ENCODE measurements at regions not wholly inside any gene's neighbourhood (a gene's known extent, or its start where the extent isn't known, plus 50 kb on each side); places are given as distances from the start of the nearest gene placed in this dataset.

- no peak for DNase-seq (ENCODE audit: low spot score)
- Histone ChIP-seq H3K9ac (no peak overlapping the region), H3K4me3 (no peak overlapping the region), H3K4me2 (no peak overlapping the region), H3K36me3 (no peaks in the 10 kb centered on the region), H3F3A (ENCODE audit: low read depth) (no peaks in the 10 kb centered on the region), H3K27ac (no peak overlapping the region), H2AFZ (replicated peaks) (no peak overlapping the region), H4K20me1 (ENCODE audit: low read depth) (no peaks in the 10 kb centered on the region), H3K79me2 (ENCODE audit: low read depth) (no peaks in the 10 kb centered on the region), H3K4me1 (no peaks in the 10 kb centered on the region), H3K9me3 (ENCODE audit: low read depth) (no peaks in the 10 kb centered on the region), H3K27me3 (no peaks in the 10 kb centered on the region)
- Mint-ChIP-seq H3K36me3 (peaks cover 3% of the 10 kb centered on the region), H3K27me3 (ENCODE audit: insufficient read depth, low read depth) (no peaks in the 10 kb centered on the region), H3K27ac (no peak overlapping the region), H3K9me3 (peaks cover 6% of the 10 kb centered on the region), H3K4me1 (peaks cover 11% of the 10 kb centered on the region), H3K4me3 (no peak overlapping the region)
- TF ChIP-seq EZH2 (IDR thresholded peaks at IDR 0.05): no peak
These were observed 187.8 kb upstream of the ERBB4 start for GRCh38 chr2:212726403-212726802.

- Mint-ChIP-seq H3K4me3 (no peak overlapping the region), H3K4me1 (peaks cover 11% of the 10 kb centered on the region), H3K27ac (no peak overlapping the region), H3K9me3 (peaks cover 12% of the 10 kb centered on the region), H3K27me3 (ENCODE audit: insufficient read depth, low read depth) (no peaks in the 10 kb centered on the region), H3K36me3 (peaks cover 4% of the 10 kb centered on the region)
- no peak overlapping the region for H3K27ac ChIP-seq
- TF ChIP-seq CTCF (IDR thresholded peaks at IDR 0.05) (no peak), EZH2phosphoT487 (IDR thresholded peaks at IDR 0.05) (no peak), EZH2 (IDR thresholded peaks at IDR 0.05) (no peak)
- no peaks in the 10 kb centered on the region for H3K79me2 ChIP-seq (ENCODE audit: low read depth)
- H3K4me1 ChIP-seq: no peaks in the 10 kb centered on the region
- no peaks in the 10 kb centered on the region for H3F3A ChIP-seq (ENCODE audit: low read depth)
- H3K9me3 ChIP-seq (ENCODE audit: low read depth): no peaks in the 10 kb centered on the region
- no peak for DNase-seq (ENCODE audit: low spot score)
- no peaks in the 10 kb centered on the region for H3K27me3 ChIP-seq
- H4K20me1 ChIP-seq (ENCODE audit: low read depth): no peaks in the 10 kb centered on the region
- H3K36me3 ChIP-seq: no peaks in the 10 kb centered on the region
- no peak overlapping the region for H3K4me2 ChIP-seq
- no peak overlapping the region for H3K4me3 ChIP-seq
- no peak overlapping the region for H2AFZ ChIP-seq (replicated peaks)
- no peak overlapping the region for H3K9ac ChIP-seq
These were observed 186.6 kb upstream of the ERBB4 start for GRCh38 chr2:212725180-212725579.

GRCh38 chr2:212723226-212723625 lies 184.6 kb upstream of the ERBB4 start:
- H3K36me3 ChIP-seq: no peaks in the 10 kb centered on the region
- peaks cover 5% of the 10 kb centered on the region for H3K36me3 Mint-ChIP-seq
- H3K27me3 ChIP-seq: no peaks in the 10 kb centered on the region
- H3K27ac Mint-ChIP-seq: no peak overlapping the region
- H3F3A ChIP-seq (ENCODE audit: low read depth): no peaks in the 10 kb centered on the region
- no peak overlapping the region for H3K4me2 ChIP-seq
- H3K79me2 ChIP-seq (ENCODE audit: low read depth): no peaks in the 10 kb centered on the region
- no peak overlapping the region for H3K4me3 Mint-ChIP-seq
- H3K4me3 ChIP-seq: no peak overlapping the region
- no peaks in the 10 kb centered on the region for H3K9me3 ChIP-seq (ENCODE audit: low read depth)
- no peak overlapping the region for H3K9ac ChIP-seq
- DNase-seq (ENCODE audit: low spot score): no peak
- peaks cover 11% of the 10 kb centered on the region for H3K4me1 Mint-ChIP-seq
- no peak for TF ChIP-seq EZH2 (IDR thresholded peaks at IDR 0.05)
- TF ChIP-seq CTCF (IDR thresholded peaks at IDR 0.05): no peak
- TF ChIP-seq EZH2phosphoT487 (IDR thresholded peaks at IDR 0.05): no peak
- H2AFZ ChIP-seq (replicated peaks): no peak overlapping the region
- H4K20me1 ChIP-seq (ENCODE audit: low read depth): no peaks in the 10 kb centered on the region
- H3K27me3 Mint-ChIP-seq (ENCODE audit: insufficient read depth, low read depth): no peaks in the 10 kb centered on the region
- peaks cover 17% of the 10 kb centered on the region for H3K9me3 Mint-ChIP-seq
- no peak overlapping the region for H3K27ac ChIP-seq
- H3K4me1 ChIP-seq: no peaks in the 10 kb centered on the region

- Mint-ChIP-seq H3K4me3 (no peak overlapping the region), H3K27ac (no peak overlapping the region), H3K27me3 (ENCODE audit: insufficient read depth, low read depth) (no peaks in the 10 kb centered on the region), H3K9me3 (peaks cover 19% of the 10 kb centered on the region), H3K4me1 (peaks cover 11% of the 10 kb centered on the region), H3K36me3 (peaks cover 5% of the 10 kb centered on the region)
- Histone ChIP-seq H3K36me3 (no peaks in the 10 kb centered on the region), H3K4me2 (no peak overlapping the region), H3K9ac (no peak overlapping the region), H4K20me1 (ENCODE audit: low read depth) (no peaks in the 10 kb centered on the region), H3K27me3 (no peaks in the 10 kb centered on the region), H3K4me3 (no peak overlapping the region), H2AFZ (replicated peaks) (no peak overlapping the region), H3K4me1 (no peaks in the 10 kb centered on the region), H3F3A (ENCODE audit: low read depth) (no peaks in the 10 kb centered on the region), H3K27ac (no peak overlapping the region), H3K79me2 (ENCODE audit: low read depth) (no peaks in the 10 kb centered on the region), H3K9me3 (ENCODE audit: low read depth) (no peaks in the 10 kb centered on the region)
- DNase-seq (ENCODE audit: low spot score): no peak
- TF ChIP-seq CTCF (IDR thresholded peaks at IDR 0.05) (no peak), EZH2 (IDR thresholded peaks at IDR 0.05) (no peak), EZH2phosphoT487 (IDR thresholded peaks at IDR 0.05) (no peak)
These were observed 183.4 kb upstream of the ERBB4 start for GRCh38 chr2:212722046-212722445.
